DND-41 (cell line): ENCODE measurements at regions not wholly inside any gene's neighbourhood (a gene's known extent, or its start where the extent isn't known, plus 50 kb on each side); places are given as distances from the start of the nearest gene placed in this dataset.

Experiments
- ATAC-seq: fragments of 200-7000 bp; cut with Tn5 transposase; 3 replicates; pipeline ENCODE4 v1.9.1; 2021; ENCODE audit warnings: low read depth; ENCODE audit not compliant: insufficient read depth
- DNase-seq: peaks from one replicate; pipeline ENCODE4 v3.0.0-alpha.2; 2020
- H2AFZ ChIP-seq: 2 replicates; pipeline ENCODE4 v1.6.0; 2012; ENCODE audit warnings: low read depth, low read length
- H3K27ac ChIP-seq: 2 replicates; pipeline ENCODE4 v1.5.1; 2012; ENCODE audit warnings: low read length, inconsistent platforms
- H3K27me3 ChIP-seq: fragments of 200-600 bp; sonication (generic); 2 replicates; pipeline ENCODE4 v1.6.0; 2012; ENCODE audit warnings: low read length, mild to moderate bottlenecking, inconsistent platforms; ENCODE audit not compliant: insufficient read depth, poor library complexity
- H3K36me3 ChIP-seq: 2 replicates; pipeline ENCODE4 v1.5.1; 2012; ENCODE audit warnings: low read length, inconsistent platforms; ENCODE audit not compliant: insufficient read depth
- H3K4me1 ChIP-seq: 2 replicates; pipeline ENCODE4 v1.5.1; 2012; ENCODE audit warnings: mild to moderate bottlenecking, low read length; ENCODE audit not compliant: insufficient read depth
- H3K4me2 ChIP-seq: 2 replicates; pipeline ENCODE4 v1.6.0; 2012; ENCODE audit warnings: mild to moderate bottlenecking, moderate library complexity, low read length, inconsistent platforms; ENCODE audit not compliant: insufficient read depth
- H3K4me3 ChIP-seq, 2 experiments: fragments of 200-600 bp in 1 of 2; shearing (Covaris generic) in 1 of 2; 2 replicates each; pipeline ENCODE4 v1.5.1; 2012 to 2016; ENCODE audit warnings: inconsistent platforms in 2 of 2, low read length in 2 of 2, mild to moderate bottlenecking in 2 of 2, low read depth in 1 of 2, moderate library complexity in 1 of 2
- H3K79me2 ChIP-seq: 2 replicates; pipeline ENCODE4 v1.6.0; 2012; ENCODE audit warnings: low read length, inconsistent platforms; ENCODE audit not compliant: insufficient read depth
- H3K9ac ChIP-seq: 2 replicates; pipeline ENCODE4 v1.6.0; 2012; ENCODE audit warnings: low read depth, mild to moderate bottlenecking, inconsistent platforms, low read length, moderate library complexity
- H3K9me3 ChIP-seq: 2 replicates; pipeline ENCODE4 v1.5.1; 2012; ENCODE audit warnings: low read length, moderate library complexity, mild to moderate bottlenecking, inconsistent platforms; ENCODE audit not compliant: insufficient read depth, severe bottlenecking
- H4K20me1 ChIP-seq: 2 replicates; pipeline ENCODE4 v1.6.0; 2012; ENCODE audit warnings: low read length; ENCODE audit not compliant: insufficient read depth
- CTCF ChIP-seq: IDR thresholded peaks from 2 replicates; pipeline ENCODE4 v1.5.1; 2012; ENCODE audit warnings: borderline replicate concordance, low read length, moderate library complexity, mild to moderate bottlenecking; ENCODE audit not compliant: poor library complexity, severe bottlenecking; ENCODE audit errors: extremely low read depth
- EZH2 ChIP-seq: IDR thresholded peaks from 3 replicates; pipeline ENCODE4 v1.6.1; 2012; ENCODE audit warnings: borderline replicate concordance, low read depth, mild to moderate bottlenecking, moderate library complexity, low read length, inconsistent platforms; ENCODE audit not compliant: severe bottlenecking

GRCh38 chr11:39443424-39444022, 2015.9 kb downstream of the LRRC4C start:
- DNase-seq, result no peak
- no peak overlapping the region for H2AFZ ChIP-seq
- no peak overlapping the region for H3K4me3 ChIP-seq
- TF ChIP-seq CTCF, result no peak
- no peak for TF ChIP-seq EZH2
- no peak overlapping the region for H3K27ac ChIP-seq
- H3K9ac ChIP-seq, result no peak overlapping the region
- no peaks in the 10 kb centered on the region for H3K27me3 ChIP-seq
- H4K20me1 ChIP-seq, result no peaks in the 10 kb centered on the region
- no peaks in the 10 kb centered on the region for H3K79me2 ChIP-seq
- H3K9me3 ChIP-seq, result no peaks in the 10 kb centered on the region
- H3K4me1 ChIP-seq, result no peaks in the 10 kb centered on the region
- no peak for ATAC-seq
- H3K4me2 ChIP-seq, result no peak overlapping the region
- no peaks in the 10 kb centered on the region for H3K36me3 ChIP-seq

DNA sequence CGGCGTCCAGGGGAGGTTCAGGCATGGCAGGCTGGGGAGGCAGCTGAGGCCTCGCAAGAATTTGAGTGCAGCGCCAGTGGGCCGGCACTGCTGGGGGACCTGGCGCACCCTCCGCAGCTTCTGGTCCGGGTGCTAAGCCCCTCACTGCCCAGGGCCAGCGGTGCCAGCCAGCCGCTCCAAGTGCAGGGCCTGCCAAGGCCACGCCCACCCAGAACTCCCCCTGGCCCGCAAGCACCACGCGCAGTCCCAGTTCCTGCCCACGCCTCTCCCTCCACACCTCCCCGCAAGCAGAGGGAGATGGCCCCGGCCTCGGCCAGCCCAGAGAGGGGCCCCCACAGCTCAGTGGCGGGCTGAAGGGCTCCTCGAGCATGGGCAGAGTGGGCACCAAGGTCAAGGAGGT, 2017.3 kb downstream of the LRRC4C start:
- Histone ChIP-seq H3K79me2 (no peaks in the 10 kb centered on the region), H3K36me3 (no peaks in the 10 kb centered on the region), H3K9ac (no peak overlapping the region), H3K27ac (no peak overlapping the region), H2AFZ (no peak overlapping the region), H3K4me1 (no peaks in the 10 kb centered on the region), H3K9me3 (no peaks in the 10 kb centered on the region), H4K20me1 (no peaks in the 10 kb centered on the region), H3K4me3 (no peak overlapping the region), H3K27me3 (no peaks in the 10 kb centered on the region), H3K4me2 (no peak overlapping the region)
- TF ChIP-seq EZH2, result no peak
- no peak for TF ChIP-seq CTCF
- DNase-seq, result no peak
- ATAC-seq, result no peak

- Histone ChIP-seq H3K27ac (no peak overlapping the region), H3K79me2 (no peaks in the 10 kb centered on the region), H3K9ac (no peak overlapping the region), H3K4me2 (no peak overlapping the region), H4K20me1 (no peaks in the 10 kb centered on the region), H3K36me3 (no peaks in the 10 kb centered on the region), H3K9me3 (no peaks in the 10 kb centered on the region), H2AFZ (no peak overlapping the region), H3K4me1 (no peaks in the 10 kb centered on the region), H3K27me3 (no peaks in the 10 kb centered on the region), H3K4me3 (no peak overlapping the region)
- DNase-seq (no peak), ATAC-seq (no peak)
- TF ChIP-seq EZH2 (no peak), CTCF (no peak)
Measured at GRCh38 chr11:39435641-39436040, 2023.8 kb downstream of the LRRC4C start.

DNA sequence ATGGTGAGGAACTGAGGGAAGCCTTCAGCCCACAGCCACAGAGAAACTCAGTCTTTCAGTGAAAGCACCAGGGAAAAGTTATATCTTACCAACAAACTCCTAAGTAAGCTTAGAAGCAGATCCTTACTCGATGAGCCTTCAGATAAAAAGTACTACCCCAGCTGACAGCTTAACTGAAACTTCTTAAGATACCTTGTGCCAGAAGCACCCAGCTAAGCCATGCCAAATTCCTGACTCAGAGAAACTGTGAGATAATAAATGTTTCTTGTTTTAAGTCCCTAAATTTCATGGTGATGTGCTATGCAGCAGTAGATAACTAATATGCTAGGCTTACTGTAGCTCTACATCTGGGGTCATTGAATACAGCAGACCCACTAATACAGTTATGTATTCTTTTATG, 2025.0 kb downstream of the LRRC4C start:
- H4K20me1 ChIP-seq, result no peaks in the 10 kb centered on the region
- H3K4me2 ChIP-seq, result no peak overlapping the region
- H3K4me3 ChIP-seq, result no peak overlapping the region
- no peak for DNase-seq
- no peak for ATAC-seq
- no peak overlapping the region for H2AFZ ChIP-seq
- no peaks in the 10 kb centered on the region for H3K4me1 ChIP-seq
- H3K27ac ChIP-seq, result no peak overlapping the region
- no peak for TF ChIP-seq CTCF
- no peak for TF ChIP-seq EZH2
- H3K9ac ChIP-seq, result no peak overlapping the region
- H3K36me3 ChIP-seq, result no peaks in the 10 kb centered on the region
- H3K9me3 ChIP-seq, result no peaks in the 10 kb centered on the region
- no peaks in the 10 kb centered on the region for H3K27me3 ChIP-seq
- no peaks in the 10 kb centered on the region for H3K79me2 ChIP-seq
